HG03558 (cell line): ENCODE measurements at regions not wholly inside any gene's neighbourhood (a gene's known extent, or its start where the extent isn't known, plus 50 kb on each side); places are given as distances from the start of the nearest gene placed in this dataset.
"Not testable (repeated sequence)": the region's sequence is repeated elsewhere in the genome, so short reads cannot be mapped to it uniquely, and the experiment has no call there.

Source experiments
- ATAC-seq: cut with Tn5 transposase; IDR thresholded peaks from one replicate; pipeline ENCODE4 v1.9.1; 2021; ENCODE audit warnings: moderate number of reproducible peaks; ENCODE audit not compliant: unreplicated experiment; ENCODE audit errors: extremely low read depth

DNA sequence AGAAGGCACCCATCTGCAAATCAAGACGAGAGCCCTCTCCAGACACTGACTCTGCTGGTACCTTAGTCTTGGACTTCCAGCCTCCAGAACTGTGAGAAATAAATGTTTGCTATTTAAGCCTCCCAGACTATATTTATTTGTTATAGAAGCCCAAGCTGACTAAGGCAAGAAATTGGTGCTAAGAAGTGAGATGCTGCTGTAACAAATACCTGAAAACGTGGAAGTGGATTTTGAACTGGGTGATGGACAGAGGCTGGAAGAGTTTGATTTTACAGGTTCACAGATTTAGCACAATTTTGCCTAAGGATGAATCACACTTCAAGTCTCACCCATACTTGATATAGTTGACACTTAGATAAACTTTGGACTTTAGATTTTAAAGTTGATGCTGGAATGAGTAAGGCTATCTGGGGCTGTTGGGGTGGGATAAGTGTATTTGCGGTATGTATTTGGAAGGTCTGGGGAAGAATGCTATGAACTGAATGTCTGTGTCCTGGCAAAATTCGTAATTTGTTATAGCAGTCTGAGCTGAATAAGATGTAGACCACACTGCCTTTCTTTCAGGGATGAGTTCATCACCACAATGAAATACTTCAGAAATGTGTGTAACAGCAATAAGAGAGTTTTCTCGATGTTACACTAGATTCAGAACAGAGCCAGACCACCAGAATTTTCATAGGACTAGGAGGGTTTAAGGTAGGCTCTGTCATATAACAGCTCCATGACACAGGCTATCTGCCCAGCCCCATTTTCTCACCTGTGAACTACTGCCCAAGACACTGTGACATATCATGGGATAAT is 120.5 kb upstream of the LMCD1 start:
- no peak for ATAC-seq

DNA sequence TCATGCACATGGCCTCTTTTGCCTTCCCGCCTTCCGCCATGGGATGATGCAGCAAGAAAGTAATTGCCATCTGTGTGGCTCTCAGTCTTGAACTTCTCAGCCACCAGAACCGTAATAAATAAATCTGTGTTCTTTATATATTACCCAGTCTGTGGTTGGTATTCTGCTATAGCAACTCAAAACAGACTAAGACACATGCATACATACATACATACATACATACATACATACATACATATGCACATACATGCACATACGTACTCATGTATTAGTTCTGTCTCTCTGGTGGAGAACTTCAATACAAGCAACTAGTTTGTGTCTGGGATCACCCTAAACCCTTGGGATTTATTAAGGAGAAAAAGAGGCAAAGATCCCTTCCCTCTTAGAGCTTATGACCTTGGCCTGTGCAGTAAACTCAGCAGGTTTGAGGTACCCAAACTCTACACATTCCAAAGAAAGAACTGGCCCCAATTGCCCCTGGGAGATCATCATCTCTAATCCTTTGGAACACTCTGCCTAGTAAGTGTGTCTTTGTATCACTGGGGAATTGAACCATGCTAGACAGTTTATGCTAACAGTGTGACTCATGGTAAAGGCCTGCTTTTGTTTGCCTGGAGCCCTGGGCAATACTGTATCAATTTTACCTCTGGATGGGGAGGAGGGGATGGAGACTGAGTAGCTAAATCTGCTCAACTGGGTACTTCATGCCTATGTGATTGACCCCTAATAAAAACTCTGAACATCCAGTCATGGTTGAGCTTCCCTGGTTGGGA is 115.6 kb upstream of the LMCD1 start:
- ATAC-seq, result no peak

DNA sequence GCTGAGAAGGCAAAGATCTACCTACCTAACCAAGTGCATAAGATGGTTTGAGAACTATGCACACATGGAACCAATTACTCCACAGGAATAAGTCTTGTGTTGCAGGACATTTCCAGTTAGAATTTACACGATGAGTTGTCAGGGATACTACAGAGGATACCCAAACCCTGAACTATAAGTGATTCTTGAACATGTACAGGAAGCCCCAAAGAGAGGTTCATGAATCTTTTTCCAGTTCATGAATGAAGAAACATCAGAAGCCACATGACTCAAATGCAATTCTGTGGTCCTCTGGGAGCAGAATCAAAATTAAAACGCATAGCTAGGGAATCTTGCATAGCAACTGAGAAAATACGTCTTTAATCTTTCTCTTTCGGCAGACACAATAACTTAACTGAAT is 114.1 kb upstream of the LMCD1 start:
- ATAC-seq, result no peak

DNA sequence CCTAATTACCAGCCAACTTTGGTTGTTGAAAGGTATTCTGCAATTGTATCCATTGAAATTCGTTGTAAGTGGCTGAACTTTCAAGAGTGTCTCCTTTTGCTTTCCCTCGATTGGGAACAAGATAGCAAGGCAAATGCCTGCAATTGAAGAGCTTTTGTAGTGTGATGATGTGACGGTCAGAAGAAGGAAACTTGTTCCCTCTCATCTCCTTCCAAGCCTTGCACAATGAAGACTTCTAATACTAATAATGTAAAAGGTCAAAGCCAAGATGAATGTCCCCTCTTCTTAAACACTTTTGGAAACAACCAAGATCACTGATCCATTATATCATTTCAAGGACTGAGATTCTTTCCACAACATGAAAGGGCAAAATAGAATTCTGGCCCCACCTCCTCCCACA is 101.9 kb upstream of the LMCD1 start:
- ATAC-seq, result no peak

DNA sequence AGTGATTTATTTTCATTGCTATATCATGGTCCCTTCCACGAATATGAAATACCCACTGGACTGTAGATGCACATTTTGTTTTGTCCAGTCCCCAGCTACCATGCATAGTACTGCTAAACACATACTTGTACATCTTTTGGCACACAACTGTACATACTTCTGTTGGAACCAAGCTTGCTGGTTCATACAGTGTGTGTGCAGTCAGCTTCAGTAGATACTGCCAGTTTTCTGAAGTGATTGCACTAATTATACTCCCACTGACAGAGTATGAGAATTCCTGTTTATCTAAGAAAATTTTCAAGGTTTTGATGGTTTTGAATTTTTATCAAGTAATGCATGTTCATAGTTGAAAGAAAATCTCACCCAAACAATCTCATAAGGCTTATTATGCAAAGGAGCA is 100.7 kb upstream of the LMCD1 start:
- ATAC-seq, result no peak

DNA sequence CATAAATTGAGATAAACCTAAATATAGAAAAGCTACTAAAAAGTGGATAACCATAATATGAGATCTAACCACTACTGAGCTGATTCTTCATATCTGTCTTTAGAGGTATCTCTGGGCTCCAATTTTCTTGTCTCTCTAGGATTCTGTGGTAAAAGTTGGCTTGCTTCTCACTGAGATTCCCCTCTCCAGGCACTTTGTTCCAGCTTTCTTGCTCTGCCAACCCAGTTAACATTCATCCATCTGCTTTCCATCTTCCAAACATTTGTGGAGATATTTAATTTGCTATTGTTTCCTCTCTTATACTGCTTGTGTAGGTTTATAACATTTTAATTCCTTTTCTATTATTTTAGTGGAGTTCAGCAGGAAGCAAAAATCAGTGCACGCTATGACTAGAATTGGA is 97.6 kb upstream of the LMCD1 start:
- ATAC-seq, result no peak

DNA sequence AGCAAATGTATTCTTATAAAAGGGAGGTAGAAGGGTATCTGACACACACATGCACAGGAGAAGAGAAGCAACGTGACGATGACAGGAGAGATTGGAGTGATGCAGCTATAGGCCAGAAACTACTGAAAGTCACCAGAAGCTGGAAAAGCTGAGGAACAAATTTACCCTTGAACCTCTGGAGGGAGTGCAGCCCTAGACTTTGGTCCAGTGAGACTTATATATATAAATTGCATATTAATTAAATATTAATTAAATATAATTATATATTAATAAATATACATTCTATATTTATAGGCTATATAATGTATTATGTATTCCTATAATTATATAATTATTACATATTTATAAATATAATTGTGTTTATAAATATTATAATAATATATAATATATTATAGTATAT is 96.5 kb upstream of the LMCD1 start:
- no peak for ATAC-seq

DNA sequence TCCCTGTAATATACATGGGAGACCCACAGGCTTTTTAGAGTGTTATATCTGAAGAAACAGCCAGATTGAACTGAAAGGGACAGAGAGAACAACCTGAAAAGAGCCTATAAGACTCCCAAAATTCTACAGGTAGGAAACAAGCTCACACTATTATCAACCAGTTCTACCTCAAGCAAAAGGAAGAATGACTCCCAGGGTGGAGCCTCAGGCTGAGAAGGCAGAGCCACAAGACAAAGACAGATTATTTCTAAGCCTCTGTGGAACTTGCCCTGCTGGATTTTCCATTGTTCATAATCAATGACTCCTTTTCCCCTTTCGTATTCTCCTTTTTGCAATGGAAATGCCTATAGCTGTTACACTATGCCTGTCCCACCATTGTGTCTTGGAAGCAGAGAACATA is 95.1 kb upstream of the LMCD1 start:
- ATAC-seq, result no peak

DNA sequence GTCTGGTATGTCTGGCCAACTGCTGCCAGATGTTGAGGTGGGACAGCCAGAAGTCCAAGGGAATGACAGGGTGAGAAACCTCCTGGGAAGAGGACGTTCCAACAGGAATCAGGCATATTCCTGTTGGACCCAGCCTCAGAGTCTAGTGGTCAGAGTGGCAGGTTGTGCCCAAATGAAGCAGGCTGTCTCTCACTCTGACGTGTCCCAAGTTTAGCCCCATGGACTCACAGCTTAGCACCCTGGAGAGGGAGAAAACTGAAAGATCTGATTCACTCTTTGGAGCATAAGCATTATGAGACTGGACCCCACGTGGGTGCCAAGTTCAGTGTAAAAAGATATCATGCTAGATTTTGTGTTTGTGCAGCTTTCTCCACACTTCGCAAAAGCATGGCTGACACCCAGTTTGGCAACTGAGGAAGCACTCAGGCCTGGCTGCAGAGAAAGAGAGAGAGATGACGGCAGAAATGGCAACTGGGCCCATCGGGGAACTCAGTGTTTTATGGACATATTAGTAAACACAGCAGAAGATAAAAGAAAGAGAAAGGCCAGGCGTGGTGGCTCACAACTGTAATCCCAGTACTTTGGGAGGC is 88.2 kb upstream of the LMCD1 start:
- no peak for ATAC-seq

DNA sequence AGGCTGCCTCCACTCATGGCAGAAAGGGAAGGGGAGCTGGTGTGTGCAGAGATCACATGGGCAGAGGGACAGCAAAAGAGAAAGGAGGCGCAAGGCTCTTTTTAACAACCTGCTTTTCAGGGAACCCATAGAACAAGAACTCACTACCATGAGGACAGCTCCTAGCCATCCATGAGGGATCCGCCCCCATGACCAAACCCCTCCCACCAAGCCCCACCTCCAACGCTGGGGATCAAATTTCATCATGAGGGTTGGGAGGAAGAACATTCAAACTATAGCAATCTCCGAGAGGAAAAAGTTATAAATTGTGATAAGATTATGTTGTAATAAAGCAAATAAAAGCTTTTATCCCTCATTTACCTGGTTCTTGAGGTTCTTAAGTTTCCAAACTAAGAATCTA is 84.7 kb upstream of the LMCD1 start:
- no peak for ATAC-seq

DNA sequence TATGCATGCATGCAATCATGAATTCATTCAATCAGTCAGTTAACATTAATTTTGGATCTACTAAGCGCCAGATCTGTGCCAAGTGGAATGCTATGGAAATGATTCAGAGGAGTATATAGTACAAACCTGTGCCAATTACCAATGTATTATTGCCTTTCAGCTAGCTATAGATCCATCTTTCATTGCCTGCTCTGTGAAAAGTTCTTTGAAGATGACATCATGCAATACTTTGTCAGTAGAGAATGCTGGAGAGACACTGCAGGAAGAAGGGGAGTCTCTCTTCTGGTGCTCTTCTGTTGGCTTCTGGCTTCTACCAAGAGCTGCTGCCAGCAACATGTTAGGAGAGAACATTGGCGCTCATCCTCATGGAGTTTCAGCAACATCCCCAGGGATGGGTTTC is 81.0 kb upstream of the LMCD1 start:
- no peak for ATAC-seq

DNA sequence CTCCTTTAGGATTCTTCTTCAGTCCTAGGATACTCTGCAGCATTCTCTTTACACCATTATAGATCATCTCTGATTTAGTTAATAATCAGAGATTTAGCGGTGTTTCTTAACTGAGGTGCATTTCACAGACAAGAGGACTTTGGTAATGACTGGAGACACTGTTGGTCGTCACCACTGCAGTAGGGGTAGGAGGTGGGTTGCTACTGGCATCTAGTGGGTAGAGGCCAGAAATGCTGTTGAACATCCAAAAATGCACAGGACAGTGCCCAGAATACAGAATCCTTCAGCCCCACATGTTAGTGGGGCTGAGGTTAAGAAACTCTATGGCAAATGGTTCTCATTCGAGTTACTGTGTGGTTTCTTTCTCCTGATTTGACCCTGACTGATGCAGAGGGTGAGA is 80.4 kb upstream of the LMCD1 start:
- ATAC-seq, result no peak

DNA sequence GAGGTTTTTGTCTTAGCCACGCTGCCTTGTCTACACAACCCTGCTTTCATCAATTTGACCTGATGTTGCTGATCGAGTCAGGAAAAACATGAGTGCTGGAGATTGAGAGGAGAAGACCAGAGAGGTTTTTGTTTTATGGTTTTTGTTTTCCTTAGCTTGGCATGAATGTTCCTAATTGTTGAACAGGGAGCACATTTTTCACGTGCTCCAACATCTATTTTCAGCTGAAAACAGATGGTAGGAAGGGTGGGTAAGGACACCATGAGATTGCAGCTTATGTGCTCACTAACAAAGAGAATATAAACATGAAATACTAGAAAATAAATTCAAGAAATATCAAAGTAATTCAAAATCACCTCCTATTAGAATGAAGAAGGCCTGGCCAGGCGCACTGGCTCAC is 79.9 kb upstream of the LMCD1 start:
- ATAC-seq, result no peak

DNA sequence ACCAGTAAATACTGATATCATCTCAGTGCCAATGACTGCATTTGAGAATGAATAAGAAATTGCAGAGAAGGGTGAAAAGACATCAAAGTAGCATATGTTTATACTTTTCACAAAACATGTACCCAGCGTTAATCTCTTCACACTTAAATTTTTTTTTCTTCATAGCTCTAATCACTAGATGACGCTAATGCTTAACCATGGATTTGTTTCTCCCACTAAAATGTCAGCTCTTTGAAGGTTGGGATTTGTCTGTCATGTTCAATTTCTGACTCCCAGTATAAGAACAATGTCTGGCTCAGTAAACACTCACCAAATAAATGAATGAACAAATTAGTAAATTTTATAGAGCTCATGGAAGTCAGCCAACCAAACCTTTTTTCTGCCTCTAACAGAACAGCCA is 78.3 kb upstream of the LMCD1 start:
- ATAC-seq, result no peak

DNA sequence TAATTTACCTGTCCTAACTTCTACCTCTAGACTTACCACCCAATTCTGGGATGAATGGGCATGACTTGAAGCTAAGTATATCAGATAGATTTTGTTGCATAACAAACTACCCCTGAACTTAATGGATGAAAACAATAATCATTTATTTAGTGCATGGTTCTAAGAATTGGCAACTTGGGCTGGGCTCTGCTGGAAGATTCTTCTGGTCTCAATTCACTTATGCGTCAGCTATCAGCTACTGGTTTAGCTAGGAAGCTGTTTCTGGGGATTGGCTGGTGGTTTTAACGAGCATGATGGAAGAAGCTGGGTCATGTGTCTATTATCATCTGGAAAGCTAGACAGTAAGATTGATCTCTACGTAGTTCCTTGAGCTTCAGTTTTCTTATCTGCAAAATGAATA is 77.3 kb upstream of the LMCD1 start:
- no peak for ATAC-seq

DNA sequence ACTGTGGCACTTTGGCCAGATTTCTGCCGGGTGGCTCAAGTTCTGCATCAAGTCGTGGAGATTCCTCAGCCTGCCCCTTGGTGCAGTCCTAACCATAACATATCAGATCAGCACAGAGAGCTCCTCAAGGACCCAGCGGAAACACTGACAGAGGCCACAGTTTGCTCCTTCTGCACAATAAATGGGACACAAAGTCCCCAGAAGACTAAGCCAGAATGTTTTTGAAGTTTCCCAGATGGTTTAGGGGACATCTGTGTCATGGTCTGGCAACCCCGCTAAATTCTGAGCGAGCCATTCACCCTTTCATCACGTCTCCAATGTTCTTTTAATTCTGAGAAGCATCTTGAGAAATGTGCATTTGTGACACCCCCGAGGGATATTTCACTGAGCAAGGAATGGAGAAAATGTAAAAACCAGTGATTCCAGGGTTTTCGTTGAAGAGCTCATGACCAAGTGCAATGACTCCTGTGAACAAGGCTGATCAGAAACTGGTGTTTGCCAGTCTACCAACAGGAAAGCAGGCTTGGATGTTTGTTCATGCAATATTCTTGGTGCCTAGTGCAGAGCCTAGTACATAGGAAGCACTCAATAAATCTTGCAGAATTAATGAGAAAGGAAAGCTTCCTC is 64.8 kb upstream of the LMCD1 start:
- ATAC-seq, result no peak

DNA sequence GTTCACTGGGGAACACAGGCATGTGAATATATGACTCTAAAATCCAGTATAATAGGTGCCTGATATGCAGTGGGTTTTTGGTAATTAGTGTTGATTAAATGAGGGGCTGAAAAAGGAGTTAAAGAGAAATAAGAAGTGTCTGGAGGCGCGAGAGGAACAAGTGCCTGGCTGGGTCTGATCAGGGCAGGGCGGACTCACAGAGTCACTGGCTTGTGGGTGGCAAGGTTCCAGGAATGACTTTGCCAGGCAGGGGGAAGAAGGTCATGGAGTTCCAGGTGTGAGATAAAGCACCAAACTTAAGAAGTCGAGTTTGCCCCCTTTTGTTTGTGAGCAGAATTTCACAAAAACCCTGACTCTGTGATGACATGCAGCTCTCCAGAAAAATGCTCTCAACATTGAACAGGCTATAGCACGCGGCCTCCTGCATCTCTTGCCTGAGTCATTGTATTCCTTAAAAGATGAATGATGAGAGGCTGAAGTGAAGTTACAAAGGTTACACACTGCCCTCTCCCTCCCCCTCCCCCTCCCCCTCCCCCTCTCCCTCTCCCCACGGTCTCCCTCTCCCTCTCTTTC is 63.0 kb upstream of the LMCD1 start:
- no peak for ATAC-seq

DNA sequence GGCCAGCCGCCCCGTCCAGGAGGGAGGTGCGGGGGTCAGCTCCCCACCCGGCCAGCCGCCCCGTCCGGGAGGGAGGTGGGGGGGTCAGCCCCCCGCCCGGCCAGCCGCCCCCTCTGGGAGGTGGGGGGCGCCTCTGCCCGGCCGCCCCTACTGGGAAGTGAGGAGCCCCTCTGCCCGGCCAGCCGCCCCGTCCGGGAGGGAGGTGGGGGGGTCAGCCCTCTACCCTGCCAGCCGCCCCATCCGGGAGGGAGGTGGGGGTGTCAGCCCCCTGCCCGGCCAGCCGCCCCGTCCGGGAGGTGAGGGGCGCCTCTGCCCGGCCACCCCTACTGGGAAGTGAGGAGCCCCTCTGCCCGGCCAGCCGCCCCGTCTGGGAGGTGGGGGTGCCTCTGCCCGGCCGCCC is 61.5 kb upstream of the LMCD1 start:
- ATAC-seq, result not testable (repeated sequence)

DNA sequence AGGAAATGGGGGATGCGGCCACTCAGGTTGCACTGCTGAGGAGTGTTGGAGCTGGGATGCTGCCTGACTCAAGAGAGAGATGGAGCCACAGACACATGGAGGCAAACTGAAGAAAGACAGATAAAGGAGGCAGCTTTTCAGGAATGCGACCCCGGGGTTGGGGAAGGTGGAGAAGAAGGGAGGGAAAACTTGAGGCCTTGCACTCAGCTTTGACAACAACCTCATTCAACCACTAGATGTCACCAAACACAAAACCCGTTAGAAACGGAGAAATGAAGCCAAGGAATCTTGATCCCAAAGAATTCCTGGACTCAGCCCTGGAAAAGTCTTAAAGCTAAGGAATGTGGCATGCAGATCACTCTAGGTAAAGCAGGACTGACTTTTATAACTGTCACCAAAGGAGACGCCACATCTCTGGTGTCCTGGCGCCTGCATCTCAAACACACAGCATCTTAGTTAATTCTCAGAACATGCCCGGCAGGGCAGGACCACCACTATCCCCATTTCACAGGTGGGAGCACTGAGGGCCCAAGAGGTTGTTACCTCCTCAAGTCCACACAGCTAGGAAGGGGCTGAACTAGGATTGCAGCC is 59.6 kb upstream of the LMCD1 start:
- no peak for ATAC-seq

DNA sequence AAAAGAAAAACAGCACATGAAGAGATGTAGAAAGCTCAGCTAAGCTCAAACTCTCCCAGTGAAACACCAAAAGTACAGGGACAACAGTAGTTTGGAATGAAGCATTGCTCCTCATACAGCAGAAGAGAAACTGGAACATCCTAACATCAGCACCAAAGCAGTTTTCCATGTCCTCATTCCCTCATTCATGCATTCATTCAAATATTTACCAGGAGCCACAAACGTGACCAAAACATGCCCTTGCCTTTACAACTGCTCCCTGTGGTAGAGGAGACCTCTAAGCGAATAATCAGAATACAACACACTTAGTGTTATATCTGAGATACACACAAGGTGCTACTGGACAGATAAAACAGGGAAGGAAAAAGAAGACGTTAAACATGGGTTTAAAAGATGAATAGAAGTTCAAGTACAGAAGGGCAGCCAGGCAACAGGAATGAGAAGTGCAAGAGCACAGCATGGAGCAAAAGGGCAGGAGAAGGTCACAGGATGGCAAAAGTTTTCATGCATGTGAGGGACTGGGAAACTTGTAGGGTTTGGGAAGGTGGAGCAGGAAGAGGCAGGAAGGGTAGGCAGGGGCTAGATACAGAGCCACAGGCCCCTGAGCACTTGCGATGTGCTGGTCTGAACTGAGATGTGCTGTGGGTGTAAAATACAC is 58.5 kb upstream of the LMCD1 start:
- no peak for ATAC-seq
